ENCODE measurements at regions not wholly inside any gene's neighbourhood (a gene's known extent, or its start where the extent isn't known, plus 50 kb on each side); places are given as distances from the start of the nearest gene placed in this dataset.
A peak's percentile ranks its signal among the peaks of the same experiment; 100 is the strongest.

DNA sequence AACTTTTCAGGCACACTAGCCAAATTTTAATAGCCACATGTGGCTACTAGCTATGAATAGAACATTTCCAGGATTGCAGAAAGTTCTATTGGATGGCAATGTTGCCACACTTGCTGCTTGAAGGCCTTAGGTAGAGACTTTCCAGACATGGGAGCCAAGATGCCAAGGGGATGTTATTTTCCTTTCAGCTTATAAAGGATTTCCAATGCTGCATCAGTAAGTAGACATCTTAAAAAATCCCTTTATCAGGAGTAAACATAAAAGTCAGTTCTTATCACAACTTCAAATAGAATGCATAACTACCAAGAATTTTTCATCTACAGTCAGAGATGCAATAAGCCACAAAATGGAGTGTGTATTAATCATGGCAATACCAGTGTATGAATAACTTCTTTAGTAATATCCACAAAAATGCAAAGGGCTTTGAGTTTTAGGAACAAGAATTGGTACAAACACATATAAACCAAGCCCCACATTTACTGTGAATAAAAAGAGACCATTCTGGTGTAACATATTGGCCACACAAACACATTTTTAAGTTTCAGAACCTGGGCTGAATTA lies 457.1 kb upstream of the ADAMTS9 start:
- no peak overlapping the region for H2AFZ ChIP-seq (ENCODE audit: low read depth)
- H3F3A ChIP-seq (replicated peaks; ENCODE audit: insufficient read depth) = no peaks in the 10 kb centered on the region
- ChIA-PET POLR2A (no interaction called here), CTCF (interaction anchor here (1.5 to 1.6 kb wide), 2 partner anchors 25 to 242 kb away, joined by 3 to 5 read pairs; no protein-coding TSS in a partner anchor)
- no peak overlapping the region for H3K4me3 ChIP-seq (ENCODE audit: low read depth in 2 of 2, low read length in 1 of 2)
- H3K9ac ChIP-seq = no peak overlapping the region
- H3K79me2 ChIP-seq (ENCODE audit: insufficient read depth) = no peaks in the 10 kb centered on the region
- no peaks in the 10 kb centered on the region for H3K9me2 ChIP-seq
- H3K4me2 ChIP-seq = no peak overlapping the region
- peak; percentile 57; the same call in 1 of the 2 replicates for TF ChIP-seq TEAD4 (IDR thresholded peaks at IDR 0.05; ENCODE audit: borderline replicate concordance, insufficient read depth)
- peak; percentile 58 for TF ChIP-seq TCF12 (IDR thresholded peaks at IDR 0.05)
- peak in 1 of 2 experiments; percentile 57; a peak in 1 of 4 replicates for TF ChIP-seq EP300 (IDR thresholded peaks at IDR 0.05; ENCODE audit: borderline replicate concordance in 1 of 2, low read depth in 1 of 2, low read length in 1 of 2)
- TF ChIP-seq FOSL2 (IDR thresholded peaks at IDR 0.05; ENCODE audit: borderline replicate concordance, low read depth) = peak; percentile 58; the same call in 1 of the 2 replicates
- no peak for TF ChIP-seq TAF1 (IDR thresholded peaks at IDR 0.05; ENCODE audit: borderline replicate concordance, low read depth, low read length)
- TF ChIP-seq, protein P1, sequence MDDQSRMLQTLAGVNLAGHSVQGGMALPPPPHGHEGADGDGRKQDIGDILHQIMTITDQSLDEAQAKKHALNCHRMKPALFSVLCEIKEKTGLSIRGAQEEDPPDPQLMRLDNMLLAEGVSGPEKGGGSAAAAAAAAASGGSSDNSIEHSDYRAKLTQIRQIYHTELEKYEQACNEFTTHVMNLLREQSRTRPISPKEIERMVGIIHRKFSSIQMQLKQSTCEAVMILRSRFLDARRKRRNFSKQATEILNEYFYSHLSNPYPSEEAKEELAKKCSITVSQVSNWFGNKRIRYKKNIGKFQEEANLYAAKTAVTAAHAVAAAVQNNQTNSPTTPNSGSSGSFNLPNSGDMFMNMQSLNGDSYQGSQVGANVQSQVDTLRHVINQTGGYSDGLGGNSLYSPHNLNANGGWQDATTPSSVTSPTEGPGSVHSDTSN (IDR thresholded peaks at IDR 0.05) = peak; percentile 44
- TF ChIP-seq, protein P2, sequence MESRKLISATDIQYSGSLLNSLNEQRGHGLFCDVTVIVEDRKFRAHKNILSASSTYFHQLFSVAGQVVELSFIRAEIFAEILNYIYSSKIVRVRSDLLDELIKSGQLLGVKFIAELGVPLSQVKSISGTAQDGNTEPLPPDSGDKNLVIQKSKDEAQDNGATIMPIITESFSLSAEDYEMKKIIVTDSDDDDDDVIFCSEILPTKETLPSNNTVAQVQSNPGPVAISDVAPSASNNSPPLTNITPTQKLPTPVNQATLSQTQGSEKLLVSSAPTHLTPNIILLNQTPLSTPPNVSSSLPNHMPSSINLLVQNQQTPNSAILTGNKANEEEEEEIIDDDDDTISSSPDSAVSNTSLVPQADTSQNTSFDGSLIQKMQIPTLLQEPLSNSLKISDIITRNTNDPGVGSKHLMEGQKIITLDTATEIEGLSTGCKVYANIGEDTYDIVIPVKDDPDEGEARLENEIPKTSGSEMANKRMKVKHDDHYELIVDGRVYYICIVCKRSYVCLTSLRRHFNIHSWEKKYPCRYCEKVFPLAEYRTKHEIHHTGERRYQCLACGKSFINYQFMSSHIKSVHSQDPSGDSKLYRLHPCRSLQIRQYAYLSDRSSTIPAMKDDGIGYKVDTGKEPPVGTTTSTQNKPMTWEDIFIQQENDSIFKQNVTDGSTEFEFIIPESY (IDR thresholded peaks at IDR 0.05; ENCODE audit: borderline replicate concordance, low read depth) = no peak
- peaks cover 0 to 2% of the 10 kb centered on the region in 2 experiments; a peak in 2 of 4 replicates for H3K4me1 ChIP-seq (ENCODE audit: control insufficient read depth in 1 of 2, insufficient read depth in 2 of 2, low read depth in 1 of 2, low read length in 1 of 2)
- H3K9me3 ChIP-seq = no peaks in the 10 kb centered on the region
- DNase-seq = no peak
- no peaks in the 10 kb centered on the region for H4K20me1 ChIP-seq (ENCODE audit: insufficient read depth)
- H3K27ac ChIP-seq (ENCODE audit: low read depth in 2 of 2, low read length in 1 of 2) = no peak overlapping the region
- H3K36me3 ChIP-seq (replicated peaks in 1 of 2; ENCODE audit: control insufficient read depth in 1 of 2, insufficient read depth in 2 of 2, low read length in 1 of 2) = no peaks in the 10 kb centered on the region
- no peaks in the 10 kb centered on the region for H3K27me3 ChIP-seq (ENCODE audit: insufficient read depth)

DNA sequence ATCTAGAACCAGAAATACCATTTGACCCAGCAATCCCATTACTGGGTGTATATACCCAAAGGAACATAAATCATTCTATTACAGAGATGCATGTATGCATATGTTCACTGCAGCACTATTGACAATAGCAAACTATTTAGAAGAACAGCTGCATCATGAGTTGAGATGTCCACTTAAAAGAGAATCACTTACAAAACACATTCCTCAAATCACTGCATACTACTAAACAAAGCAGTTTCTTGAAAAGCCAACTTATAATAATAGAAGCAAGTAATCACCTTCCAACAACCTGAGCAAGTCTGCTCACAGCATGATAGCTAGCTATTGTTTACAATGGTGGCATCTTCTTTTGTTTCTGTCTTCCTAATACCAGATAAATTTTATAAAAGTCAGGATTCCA lies 454.7 kb upstream of the ADAMTS9 start:
- Histone ChIP-seq H3K36me3 (replicated peaks in 1 of 2; ENCODE audit: control insufficient read depth in 1 of 2, insufficient read depth in 2 of 2, low read length in 1 of 2) (no peaks in the 10 kb centered on the region), H3K27ac (ENCODE audit: low read depth in 2 of 2, low read length in 1 of 2) (no peak overlapping the region), H3K9me2 (no peaks in the 10 kb centered on the region), H4K20me1 (ENCODE audit: insufficient read depth) (no peaks in the 10 kb centered on the region), H3K79me2 (ENCODE audit: insufficient read depth) (no peaks in the 10 kb centered on the region), H3K27me3 (ENCODE audit: insufficient read depth) (no peaks in the 10 kb centered on the region), H2AFZ (ENCODE audit: low read depth) (no peak overlapping the region), H3F3A (replicated peaks; ENCODE audit: insufficient read depth) (no peaks in the 10 kb centered on the region), H3K9me3 (no peaks in the 10 kb centered on the region), H3K9ac (no peak overlapping the region), H3K4me2 (no peak overlapping the region), H3K4me1 (ENCODE audit: control insufficient read depth in 1 of 2, insufficient read depth in 2 of 2, low read depth in 1 of 2, low read length in 1 of 2) (peaks cover 0 to 11% of the 10 kb centered on the region in 2 experiments; a peak in 3 of 4 replicates), H3K4me3 (ENCODE audit: low read depth in 2 of 2, low read length in 1 of 2) (no peak overlapping the region)
- ChIA-PET POLR2A (no interaction called here), CTCF (interaction anchor here (1.4 kb wide), 1 partner anchor 16 kb away, joined by 4 read pairs; no protein-coding TSS in a partner anchor)
- TF ChIP-seq SIN3A (IDR thresholded peaks at IDR 0.05; ENCODE audit: borderline replicate concordance, low read depth, low read length) = no peak
- TF ChIP-seq TEAD4 (IDR thresholded peaks at IDR 0.05; ENCODE audit: borderline replicate concordance, insufficient read depth) = no peak
- DNase-seq = no peak
